ENCODE measurements at regions not wholly inside any gene's neighbourhood (a gene's known extent, or its start where the extent isn't known, plus 50 kb on each side); places are given as distances from the start of the nearest gene placed in this dataset.

GRCh38 chr13:78376033-78376432 is 227.3 kb downstream of the POU4F1 start:
- no peak for TF ChIP-seq CTCF (conservative IDR thresholded peaks at IDR 0.05)
- Mint-ChIP-seq H3K4me3 (no peak overlapping the region), H3K9me3 (peaks cover 7% of the 10 kb centered on the region), H3K36me3 (ENCODE audit: low read depth) (no peaks in the 10 kb centered on the region), H3K27ac (ENCODE audit: unreplicated experiment) (no peak overlapping the region), H3K27me3 (ENCODE audit: low read depth) (no peaks in the 10 kb centered on the region), H3K4me1 (no peaks in the 10 kb centered on the region)
- DNase-seq (ENCODE audit: low read depth, low spot score): no peak

GRCh38 chr13:78372581-78372980 is 230.8 kb downstream of the POU4F1 start:
- no peak for TF ChIP-seq CTCF (conservative IDR thresholded peaks at IDR 0.05)
- peaks cover 7% of the 10 kb centered on the region for H3K9me3 Mint-ChIP-seq
- no peaks in the 10 kb centered on the region for H3K27me3 Mint-ChIP-seq (ENCODE audit: low read depth)
- H3K36me3 Mint-ChIP-seq (ENCODE audit: low read depth): no peaks in the 10 kb centered on the region
- DNase-seq (ENCODE audit: low read depth, low spot score): no peak
- H3K27ac Mint-ChIP-seq (ENCODE audit: unreplicated experiment): no peak overlapping the region
- H3K4me1 Mint-ChIP-seq: no peaks in the 10 kb centered on the region
- no peak overlapping the region for H3K4me3 Mint-ChIP-seq

- Mint-ChIP-seq H3K4me1 (no peaks in the 10 kb centered on the region), H3K36me3 (ENCODE audit: low read depth) (no peaks in the 10 kb centered on the region), H3K27me3 (ENCODE audit: low read depth) (no peaks in the 10 kb centered on the region), H3K27ac (ENCODE audit: unreplicated experiment) (no peak overlapping the region), H3K4me3 (no peak overlapping the region), H3K9me3 (peaks cover 7% of the 10 kb centered on the region)
- no peak for DNase-seq (ENCODE audit: low read depth, low spot score)
- TF ChIP-seq CTCF (conservative IDR thresholded peaks at IDR 0.05): no peak
Measured at GRCh38 chr13:78370231-78370630, 233.1 kb downstream of the POU4F1 start.

- DNase-seq (ENCODE audit: low read depth, low spot score): no peak
Measured at GRCh38 chr13:78364711-78365110, 238.6 kb downstream of the POU4F1 start.

GRCh38 chr13:78341032-78341431 is 262.3 kb downstream of the POU4F1 start:
- Mint-ChIP-seq H3K27ac (ENCODE audit: unreplicated experiment) (no peak overlapping the region), H3K9me3 (no peaks in the 10 kb centered on the region), H3K4me1 (no peaks in the 10 kb centered on the region), H3K27me3 (ENCODE audit: low read depth) (peaks cover 4% of the 10 kb centered on the region), H3K36me3 (ENCODE audit: low read depth) (no peaks in the 10 kb centered on the region), H3K4me3 (no peak overlapping the region)
- TF ChIP-seq CTCF (conservative IDR thresholded peaks at IDR 0.05): no peak
- DNase-seq (ENCODE audit: low read depth, low spot score): no peak

More at GRCh38 chr13:78364711-78365110, 238.6 kb downstream of the POU4F1 start:
- Mint-ChIP-seq H3K4me1 (no peaks in the 10 kb centered on the region), H3K9me3 (no peaks in the 10 kb centered on the region), H3K36me3 (ENCODE audit: low read depth) (no peaks in the 10 kb centered on the region), H3K4me3 (no peak overlapping the region), H3K27ac (ENCODE audit: unreplicated experiment) (no peak overlapping the region), H3K27me3 (ENCODE audit: low read depth) (no peaks in the 10 kb centered on the region)
- no peak for TF ChIP-seq CTCF (conservative IDR thresholded peaks at IDR 0.05)

- Mint-ChIP-seq H3K4me1 (no peaks in the 10 kb centered on the region), H3K36me3 (ENCODE audit: low read depth) (no peaks in the 10 kb centered on the region), H3K9me3 (no peaks in the 10 kb centered on the region), H3K27me3 (ENCODE audit: low read depth) (peaks cover 5% of the 10 kb centered on the region), H3K4me3 (no peak overlapping the region), H3K27ac (ENCODE audit: unreplicated experiment) (no peak overlapping the region)
- DNase-seq (ENCODE audit: low read depth, low spot score): no peak
- TF ChIP-seq CTCF (conservative IDR thresholded peaks at IDR 0.05): no peak
Measured at GRCh38 chr13:78339927-78340326, 263.4 kb downstream of the POU4F1 start.

Measured in neural crest cell (in vitro differentiated cells).